GM20000 (cell line): ENCODE measurements at regions not wholly inside any gene's neighbourhood (a gene's known extent, or its start where the extent isn't known, plus 50 kb on each side); places are given as distances from the start of the nearest gene placed in this dataset.

ENCODE experiments used
- DNase-seq: peaks from one replicate; pipeline ENCODE4 v3.0.0; 2012; ENCODE audit warnings: low spot score
- CTCF ChIP-seq: IDR thresholded peaks from 2 replicates; pipeline ENCODE4 v1.5.1; 2012; ENCODE audit warnings: mild to moderate bottlenecking, control low read depth; ENCODE audit errors: extremely low read depth, missing control alignments

GRCh38 chr4:123561525-123561924, 164.9 kb downstream of the SPRY1 start:
- DNase-seq, result no peak
- no peak for TF ChIP-seq CTCF

- TF ChIP-seq CTCF, result no peak
Measured at GRCh38 chr4:123562994-123563750, 166.6 kb downstream of the SPRY1 start.

GRCh38 chr4:123564758-123565346, 168.3 kb downstream of the SPRY1 start:
- peak; percentile 81 for TF ChIP-seq CTCF
- peak; percentile 76 for DNase-seq

More at GRCh38 chr4:123562994-123563750, 166.6 kb downstream of the SPRY1 start:
- no peak for DNase-seq

GRCh38 chr4:123568936-123569335, 172.3 kb downstream of the SPRY1 start:
- no peak for TF ChIP-seq CTCF
- no peak for DNase-seq

- no peak for TF ChIP-seq CTCF
- DNase-seq, result no peak
Measured at GRCh38 chr4:123569541-123569940, 172.9 kb downstream of the SPRY1 start.

- DNase-seq, result no peak
- no peak for TF ChIP-seq CTCF
Measured at GRCh38 chr4:123573866-123574508, 177.4 kb downstream of the SPRY1 start.

- no peak for DNase-seq
- TF ChIP-seq CTCF, result no peak
Measured at GRCh38 chr4:123575291-123575690, 178.7 kb downstream of the SPRY1 start.
